Upper lobe of left lung (tissue), 6 donors: ENCODE measurements at regions not wholly inside any gene's neighbourhood (a gene's known extent, or its start where the extent isn't known, plus 50 kb on each side); places are given as distances from the start of the nearest gene placed in this dataset.

ENCODE experiments used
- ATAC-seq, 2 donors: fragments of 200-7000 bp; cut with Tn5 transposase; one replicate each; pipeline ENCODE4 v1.9.1; 2022; ENCODE audit warnings: mild to moderate bottlenecking in 2 of 2, moderate library complexity in 2 of 2; ENCODE audit not compliant: low FRiP score in 2 of 2
- DNase-seq, 2 donors: peaks; one replicate each; pipeline ENCODE4 v3.0.0-alpha.2; 2019 to 2020
- H3K27ac ChIP-seq, 4 donors: fragments of 200-600 bp; sonication (generic); one replicate each; pipeline ENCODE4 v1.5.1; 2016 to 2019
- H3K27me3 ChIP-seq, 4 donors: fragments of 200-600 bp; sonication (generic); one replicate each; pipeline ENCODE4 v1.5.1; 2017 to 2019
- H3K36me3 ChIP-seq, 4 donors: fragments of 200-600 bp; sonication (generic); one replicate each; pipeline ENCODE4 v1.5.1; 2016 to 2019
- H3K4me1 ChIP-seq, 4 donors: fragments of 200-600 bp; sonication (generic); one replicate each; pipeline ENCODE4 v1.5.1; 2018 to 2019
- H3K4me3 ChIP-seq, 4 donors: fragments of 200-600 bp; sonication (generic); one replicate each; pipeline ENCODE4 v1.5.1; 2017 to 2019; ENCODE audit warnings: mild to moderate bottlenecking in 2 of 4, moderate library complexity in 1 of 4
- H3K9me3 ChIP-seq, 4 donors: fragments of 200-600 bp; sonication (generic); one replicate each; pipeline ENCODE4 v1.5.1; 2018 to 2019
- CTCF ChIP-seq, 6 experiments: fragments of 450-650 bp in 4 of 6; fragments of 200-600 bp in 2 of 6; sonication (generic) in 2 of 6; IDR thresholded peaks; one replicate each; pipeline ENCODE4 v1.5.1; 2016 to 2019; ENCODE audit warnings: antibody characterized with exemption in 6 of 6
- EP300 ChIP-seq, 4 donors: sonication (generic); formaldehyde crosslinking; IDR thresholded peaks; one replicate each; pipeline ENCODE4 v1.5.1; 2017; ENCODE audit warnings: antibody characterized with exemption in 4 of 4, control low read depth in 2 of 4
- POLR2A ChIP-seq, 4 donors: fragments of 450-650 bp; IDR thresholded peaks; one replicate each; pipeline ENCODE4 v1.5.1; 2016 to 2017; ENCODE audit warnings: antibody characterized with exemption in 4 of 4, mild to moderate bottlenecking in 2 of 4
- POLR2AphosphoS5 ChIP-seq, 2 donors: sonication (generic); formaldehyde crosslinking; IDR thresholded peaks; one replicate each; pipeline ENCODE4 v1.5.1; 2017; ENCODE audit warnings: antibody characterized with exemption in 2 of 2
- whole genome bisulfite sequencing, 2 donors: methylation state at CpG; one replicate each; pipeline ENCODE4 v1.1.5; 2017 to 2018; 5-methylcytosine and 5-hydroxymethylcytosine counted together
- donor health status: DM: no; HTN: no; CAD: no; lungs with moderate emphysema.
- donor health status: DM: no; HTN: yes; CAD: no; lungs with severe emphysema.

- DNase-seq = no peak
- H3K4me3 ChIP-seq = no peak overlapping the region
- H3K36me3 ChIP-seq = no peaks in the 10 kb centered on the region
- WGBS, 2 donors = 67 to 89% methylated on average over 3 to 9 of the region's 9 CpGs
- H3K9me3 ChIP-seq = no peaks in the 10 kb centered on the region
- peak overlapping the region in 3 of 4 donors; percentile 36 to 74 (median 66) for H3K27ac ChIP-seq
- TF ChIP-seq POLR2A (IDR thresholded peaks at IDR 0.05) = no peak
- TF ChIP-seq POLR2AphosphoS5 (IDR thresholded peaks at IDR 0.05) = no peak
- TF ChIP-seq EP300 (IDR thresholded peaks at IDR 0.05) = no peak
- TF ChIP-seq CTCF (IDR thresholded peaks at IDR 0.05) = no peak
- ATAC-seq = peak in 1 of 2 donors; percentile 49
- H3K27me3 ChIP-seq = no peaks in the 10 kb centered on the region
- peaks cover 22 to 29% (median 26%) of the 10 kb centered on the region in 4 donors for H3K4me1 ChIP-seq
These were observed 626.5 kb upstream of the TBL1XR1 start for GRCh38 chr3:177823701-177824189.

DNA sequence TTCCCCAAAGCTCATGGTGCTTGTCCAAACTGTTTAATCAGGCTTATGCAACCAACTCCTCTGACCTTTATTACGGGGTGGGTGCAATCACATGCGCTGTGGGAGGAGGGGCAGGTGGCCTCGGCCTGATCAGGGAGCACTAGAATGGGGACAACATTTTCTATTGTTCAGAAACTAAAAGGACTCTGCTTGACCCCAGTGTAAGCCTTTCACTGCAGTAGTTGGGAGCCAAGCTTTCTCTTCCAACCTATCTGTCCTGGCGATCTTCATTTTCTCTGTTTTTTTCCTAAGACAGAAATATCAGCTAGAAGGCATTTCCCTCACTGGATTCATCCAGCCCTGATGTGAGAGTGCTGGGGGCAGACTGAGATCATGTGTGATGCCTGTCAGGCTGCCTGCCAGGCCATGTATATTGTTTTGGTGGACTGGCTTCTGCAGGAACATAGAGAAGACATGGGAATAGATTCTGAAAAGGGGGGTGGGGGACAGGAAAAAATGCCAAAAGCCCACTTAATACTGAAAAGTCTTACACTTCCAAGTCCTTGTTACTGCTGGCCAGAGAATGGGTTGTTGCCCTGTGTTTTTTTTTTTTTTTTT is 627.0 kb upstream of the TBL1XR1 start:
- Histone ChIP-seq H3K27ac (peak overlapping the region; percentile 15 to 74 (median 51)), H3K4me1 (peaks cover 22 to 29% (median 26%) of the 10 kb centered on the region in 4 donors), H3K4me3 (no peak overlapping the region), H3K27me3 (no peaks in the 10 kb centered on the region), H3K9me3 (no peaks in the 10 kb centered on the region), H3K36me3 (no peaks in the 10 kb centered on the region)
- ATAC-seq (peak; percentile 76 to 86), DNase-seq (peak in 1 of 2 donors; percentile 67)
- TF ChIP-seq POLR2AphosphoS5 (IDR thresholded peaks at IDR 0.05) (peak; percentile 32 to 74), EP300 (IDR thresholded peaks at IDR 0.05) (peak in 1 of 4 donors; percentile 77), POLR2A (IDR thresholded peaks at IDR 0.05) (no peak), CTCF (IDR thresholded peaks at IDR 0.05) (no peak)
- 34 to 39% methylated on average over 2 to 4 of the region's 4 CpGs for WGBS, 2 donors

GRCh38 chr3:177824841-177825240 is 627.6 kb upstream of the TBL1XR1 start:
- peak in 1 of 2 donors; percentile 24 for ATAC-seq
- Histone ChIP-seq H3K9me3 (no peaks in the 10 kb centered on the region), H3K36me3 (no peaks in the 10 kb centered on the region), H3K4me3 (no peak overlapping the region), H3K4me1 (peaks cover 23 to 30% (median 26%) of the 10 kb centered on the region in 4 donors), H3K27me3 (no peaks in the 10 kb centered on the region), H3K27ac (peak overlapping the region in 3 of 4 donors; percentile 36 to 74 (median 68))
- no peak for DNase-seq
- TF ChIP-seq POLR2AphosphoS5 (IDR thresholded peaks at IDR 0.05) = no peak
- WGBS, 2 donors = 55 to 59% methylated on average over 4 of the region's 4 CpGs

DNA sequence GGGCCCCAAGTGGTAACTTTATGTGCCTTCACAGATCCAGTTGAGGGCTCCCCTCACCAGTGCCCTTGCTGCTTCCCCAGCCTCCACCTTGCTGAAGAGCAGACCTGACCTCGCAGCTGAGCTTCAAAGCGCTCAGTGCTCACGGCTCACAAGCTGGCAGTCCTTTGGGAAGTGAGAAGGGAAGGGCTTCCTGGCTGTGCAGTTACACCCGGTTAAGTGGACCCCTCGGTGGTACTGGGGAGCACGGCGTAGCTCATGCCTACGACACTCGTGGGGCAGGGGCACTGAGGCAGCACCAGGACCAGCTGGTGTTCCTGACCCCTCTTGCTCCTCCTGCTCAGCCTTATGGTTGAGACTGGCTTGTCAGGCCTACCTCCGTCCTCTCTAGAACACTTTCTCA is 629.0 kb upstream of the TBL1XR1 start:
- H3K27me3 ChIP-seq = no peaks in the 10 kb centered on the region
- peak overlapping the region in 1 of 4 donors; percentile 26 for H3K27ac ChIP-seq
- ATAC-seq = no peak
- no peak overlapping the region for H3K4me3 ChIP-seq
- peaks cover 24 to 36% (median 34%) of the 10 kb centered on the region in 4 donors for H3K4me1 ChIP-seq
- no peaks in the 10 kb centered on the region for H3K36me3 ChIP-seq
- no peaks in the 10 kb centered on the region for H3K9me3 ChIP-seq
- TF ChIP-seq CTCF (IDR thresholded peaks at IDR 0.05) (no peak), EP300 (IDR thresholded peaks at IDR 0.05) (no peak)
- 87 to 100% methylated on average over 1 to 10 of the region's 10 CpGs for WGBS, 2 donors
- DNase-seq = peak in 1 of 2 donors; percentile 30

- no peak for DNase-seq
- Histone ChIP-seq H3K4me3 (no peak overlapping the region), H3K4me1 (peaks cover 23 to 34% (median 32%) of the 10 kb centered on the region in 4 donors), H3K27ac (peak overlapping the region in 1 of 4 donors; percentile 29), H3K27me3 (no peaks in the 10 kb centered on the region), H3K9me3 (no peaks in the 10 kb centered on the region), H3K36me3 (no peaks in the 10 kb centered on the region)
- WGBS, 2 donors = 73 to 81% methylated on average over 5 of the region's 5 CpGs
- TF ChIP-seq EP300 (IDR thresholded peaks at IDR 0.05) (no peak), POLR2AphosphoS5 (IDR thresholded peaks at IDR 0.05) (no peak), POLR2A (IDR thresholded peaks at IDR 0.05) (no peak), CTCF (IDR thresholded peaks at IDR 0.05) (no peak)
- ATAC-seq = no peak
These were observed 630.4 kb upstream of the TBL1XR1 start for GRCh38 chr3:177827511-177828207.
